Astrocyte (in vitro differentiated cells and primary cell): ENCODE measurements at regions not wholly inside any gene's neighbourhood (a gene's known extent, or its start where the extent isn't known, plus 50 kb on each side); places are given as distances from the start of the nearest gene placed in this dataset.

ENCODE experiments used
- CTCF ChIP-seq: IDR thresholded peaks from 2 replicates; pipeline ENCODE4 v1.5.1; 2011; ENCODE audit warnings: low read depth, mild to moderate bottlenecking, inconsistent platforms, low read length, moderate library complexity; ENCODE audit not compliant: insufficient read depth
- EZH2 ChIP-seq: IDR thresholded peaks from 2 replicates; pipeline ENCODE4 v1.6.1; 2012; ENCODE audit warnings: mild to moderate bottlenecking, low read length, inconsistent platforms; ENCODE audit not compliant: insufficient read depth

GRCh38 chr4:108382751-108383150 lies 214.0 kb upstream of the LEF1 start:
- TF ChIP-seq CTCF (no peak), EZH2 (no peak)
